ENCODE measurements at regions not wholly inside any gene's neighbourhood (a gene's known extent, or its start where the extent isn't known, plus 50 kb on each side); places are given as distances from the start of the nearest gene placed in this dataset.
"Not testable (repeated sequence)": the region's sequence is repeated elsewhere in the genome, so short reads cannot be mapped to it uniquely, and the experiment has no call there.

DNA sequence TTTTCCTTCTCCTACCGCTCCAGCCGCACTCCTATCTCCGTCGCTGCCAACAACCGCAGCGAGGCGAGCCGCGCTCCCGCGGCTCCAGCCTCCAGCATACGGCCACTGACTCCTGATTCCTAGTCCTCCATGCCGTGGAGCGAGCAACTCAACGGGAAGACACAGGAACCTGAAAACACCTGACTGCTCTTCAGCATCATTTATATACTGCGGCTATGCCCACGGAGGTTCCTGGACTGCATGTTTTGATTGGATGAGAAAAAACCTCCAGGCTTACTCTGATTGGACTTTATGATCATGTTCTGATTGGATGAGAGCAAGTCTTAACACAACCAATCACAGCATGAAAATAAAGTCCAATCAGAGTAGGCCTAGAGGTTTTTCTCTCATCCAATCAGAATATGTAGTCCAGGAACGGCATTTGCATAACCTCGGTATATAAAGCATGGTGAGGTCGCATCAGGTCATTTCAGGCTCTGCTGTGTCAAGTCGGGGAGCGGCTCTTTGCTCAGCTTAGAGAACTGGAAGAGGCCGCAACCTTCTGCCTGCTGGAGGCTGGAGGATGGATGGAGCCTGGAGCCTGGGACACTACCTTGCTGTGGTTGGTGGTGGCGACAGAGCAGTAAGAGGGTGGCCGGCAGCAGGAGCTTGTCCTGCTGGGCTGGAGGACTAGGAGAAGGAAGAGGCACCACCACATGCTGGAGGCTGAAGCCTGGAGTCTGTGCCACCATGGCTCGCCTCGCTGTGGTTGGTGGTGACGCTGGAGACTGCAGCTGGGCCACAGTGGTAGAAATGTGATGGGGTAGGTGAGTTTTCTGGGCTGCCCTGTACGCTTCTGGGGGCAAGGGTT, 204.6 kb upstream of the WSB1 start:
- H3F3A ChIP-seq (replicated peaks; ENCODE audit: insufficient read depth); H3K36me3 ChIP-seq (replicated peaks in 1 of 2; ENCODE audit: control insufficient read depth in 1 of 2, insufficient read depth in 2 of 2, low read length in 1 of 2); H3K9me3 ChIP-seq; H3K9me2 ChIP-seq; H3K4me1 ChIP-seq (ENCODE audit: control insufficient read depth in 1 of 2, insufficient read depth in 2 of 2, low read depth in 1 of 2, low read length in 1 of 2); H2AFZ ChIP-seq (ENCODE audit: low read depth); H3K27me3 ChIP-seq (ENCODE audit: insufficient read depth): not testable (repeated sequence)
- DNase-seq: peak; percentile 67
- Histone ChIP-seq H3K9ac (peak overlapping the region; percentile 88), H4K20me1 (ENCODE audit: insufficient read depth) (peaks cover 70% of the 10 kb centered on the region), H3K27ac (ENCODE audit: low read depth in 2 of 2, low read length in 1 of 2) (peak overlapping the region; percentile 79 to 84), H3K79me2 (ENCODE audit: insufficient read depth) (peaks cover 94% of the 10 kb centered on the region), H3K4me2 (peak overlapping the region; percentile 90), H3K4me3 (ENCODE audit: low read depth in 2 of 2, low read length in 1 of 2) (peak overlapping the region; percentile 53 to 97)
- 11% methylated on average over 26 of the region's 29 CpGs for WGBS (ENCODE audit: low lambda C conversion rate)
- ChIA-PET CTCF (interaction anchor here (1.0 kb wide), 1 partner anchor 23 kb away, joined by 3 read pairs; no protein-coding TSS in a partner anchor), POLR2A (interaction anchor here (0.7 to 1.8 kb wide), 8 partner anchors 11 to 244 kb away, joined by 3 to 5 read pairs (median 3); partner anchors contain the start of gene WSB1)
- TF ChIP-seq, protein P1, sequence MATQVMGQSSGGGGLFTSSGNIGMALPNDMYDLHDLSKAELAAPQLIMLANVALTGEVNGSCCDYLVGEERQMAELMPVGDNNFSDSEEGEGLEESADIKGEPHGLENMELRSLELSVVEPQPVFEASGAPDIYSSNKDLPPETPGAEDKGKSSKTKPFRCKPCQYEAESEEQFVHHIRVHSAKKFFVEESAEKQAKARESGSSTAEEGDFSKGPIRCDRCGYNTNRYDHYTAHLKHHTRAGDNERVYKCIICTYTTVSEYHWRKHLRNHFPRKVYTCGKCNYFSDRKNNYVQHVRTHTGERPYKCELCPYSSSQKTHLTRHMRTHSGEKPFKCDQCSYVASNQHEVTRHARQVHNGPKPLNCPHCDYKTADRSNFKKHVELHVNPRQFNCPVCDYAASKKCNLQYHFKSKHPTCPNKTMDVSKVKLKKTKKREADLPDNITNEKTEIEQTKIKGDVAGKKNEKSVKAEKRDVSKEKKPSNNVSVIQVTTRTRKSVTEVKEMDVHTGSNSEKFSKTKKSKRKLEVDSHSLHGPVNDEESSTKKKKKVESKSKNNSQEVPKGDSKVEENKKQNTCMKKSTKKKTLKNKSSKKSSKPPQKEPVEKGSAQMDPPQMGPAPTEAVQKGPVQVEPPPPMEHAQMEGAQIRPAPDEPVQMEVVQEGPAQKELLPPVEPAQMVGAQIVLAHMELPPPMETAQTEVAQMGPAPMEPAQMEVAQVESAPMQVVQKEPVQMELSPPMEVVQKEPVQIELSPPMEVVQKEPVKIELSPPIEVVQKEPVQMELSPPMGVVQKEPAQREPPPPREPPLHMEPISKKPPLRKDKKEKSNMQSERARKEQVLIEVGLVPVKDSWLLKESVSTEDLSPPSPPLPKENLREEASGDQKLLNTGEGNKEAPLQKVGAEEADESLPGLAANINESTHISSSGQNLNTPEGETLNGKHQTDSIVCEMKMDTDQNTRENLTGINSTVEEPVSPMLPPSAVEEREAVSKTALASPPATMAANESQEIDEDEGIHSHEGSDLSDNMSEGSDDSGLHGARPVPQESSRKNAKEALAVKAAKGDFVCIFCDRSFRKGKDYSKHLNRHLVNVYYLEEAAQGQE (IDR thresholded peaks at IDR 0.05; ENCODE audit: low read depth, low read length): peak; percentile 78
- TF ChIP-seq, protein P2, sequence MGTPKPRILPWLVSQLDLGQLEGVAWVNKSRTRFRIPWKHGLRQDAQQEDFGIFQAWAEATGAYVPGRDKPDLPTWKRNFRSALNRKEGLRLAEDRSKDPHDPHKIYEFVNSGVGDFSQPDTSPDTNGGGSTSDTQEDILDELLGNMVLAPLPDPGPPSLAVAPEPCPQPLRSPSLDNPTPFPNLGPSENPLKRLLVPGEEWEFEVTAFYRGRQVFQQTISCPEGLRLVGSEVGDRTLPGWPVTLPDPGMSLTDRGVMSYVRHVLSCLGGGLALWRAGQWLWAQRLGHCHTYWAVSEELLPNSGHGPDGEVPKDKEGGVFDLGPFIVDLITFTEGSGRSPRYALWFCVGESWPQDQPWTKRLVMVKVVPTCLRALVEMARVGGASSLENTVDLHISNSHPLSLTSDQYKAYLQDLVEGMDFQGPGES (IDR thresholded peaks at IDR 0.05; ENCODE audit: low read depth, low read length): peak; percentile 55
- TF ChIP-seq, protein P3, sequence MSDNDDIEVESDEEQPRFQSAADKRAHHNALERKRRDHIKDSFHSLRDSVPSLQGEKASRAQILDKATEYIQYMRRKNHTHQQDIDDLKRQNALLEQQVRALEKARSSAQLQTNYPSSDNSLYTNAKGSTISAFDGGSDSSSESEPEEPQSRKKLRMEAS (IDR thresholded peaks at IDR 0.05; ENCODE audit: low read depth): peak; percentile 29; the same call in 1 of the 2 replicates
- TF ChIP-seq CHD2 (IDR thresholded peaks at IDR 0.05; ENCODE audit: low read length, partially characterized antibody) (peak; percentile 26), POLR2AphosphoS5 (IDR thresholded peaks at IDR 0.05; ENCODE audit: low read depth, low read length) (peak; percentile 99), TAF1 (IDR thresholded peaks at IDR 0.05; ENCODE audit: borderline replicate concordance, low read depth, low read length) (peak; percentile 97), SIN3A (IDR thresholded peaks at IDR 0.05; ENCODE audit: borderline replicate concordance, low read depth, low read length) (peak; percentile 59; the same call in 1 of the 2 replicates), RCOR1 (IDR thresholded peaks at IDR 0.05; ENCODE audit: low read length) (peak; percentile 52; the same call in 1 of the 2 replicates)

DNA sequence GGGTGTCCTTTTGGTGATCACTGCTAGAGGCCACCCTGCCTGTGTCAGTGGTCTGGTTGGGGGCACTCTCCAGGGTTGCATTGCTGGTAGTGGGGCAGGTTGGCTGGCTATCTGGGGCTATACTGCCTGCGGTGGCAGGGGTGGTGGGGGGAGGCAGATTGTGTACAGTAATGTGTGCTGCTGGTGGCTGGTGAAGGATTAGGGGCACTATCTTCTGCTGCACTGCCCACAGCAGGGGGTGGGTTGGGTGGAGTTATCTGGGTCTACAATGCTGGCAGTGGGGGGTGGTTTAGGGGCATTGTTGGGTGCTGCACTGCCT, 204.0 kb upstream of the WSB1 start:
- H3K9me3 ChIP-seq: no peaks in the 10 kb centered on the region
- H3F3A ChIP-seq (replicated peaks; ENCODE audit: insufficient read depth): no peaks in the 10 kb centered on the region
- peaks cover 64% of the 10 kb centered on the region for H4K20me1 ChIP-seq (ENCODE audit: insufficient read depth)
- peak overlapping the region; percentile 90 for H3K4me2 ChIP-seq
- peaks cover 0 to 7% of the 10 kb centered on the region in 2 experiments for H3K36me3 ChIP-seq (replicated peaks in 1 of 2; ENCODE audit: control insufficient read depth in 1 of 2, insufficient read depth in 2 of 2, low read length in 1 of 2)
- H3K9ac ChIP-seq: peak overlapping the region; percentile 87
- peaks cover 0 to 6% of the 10 kb centered on the region in 2 experiments; a peak in 2 of 4 replicates for H3K4me1 ChIP-seq (ENCODE audit: control insufficient read depth in 1 of 2, insufficient read depth in 2 of 2, low read depth in 1 of 2, low read length in 1 of 2)
- WGBS (ENCODE audit: low lambda C conversion rate): 9% methylated on average over 1 of the region's 1 CpG
- H3K4me3 ChIP-seq (ENCODE audit: low read depth in 2 of 2, low read length in 1 of 2): peak overlapping the region; percentile 52 to 97
- no peaks in the 10 kb centered on the region for H3K9me2 ChIP-seq
- CTCF ChIA-PET: interaction anchor here (1.0 kb wide), 1 partner anchor 23 kb away, joined by 3 read pairs; no protein-coding TSS in a partner anchor
- no peak for DNase-seq
- POLR2A ChIA-PET: interaction anchor here (0.8 to 1.8 kb wide), 5 partner anchors 17 to 243 kb away, joined by 3 to 5 read pairs (median 3); partner anchors contain the start of gene WSB1
- H3K27me3 ChIP-seq (ENCODE audit: insufficient read depth): no peaks in the 10 kb centered on the region
- H2AFZ ChIP-seq (ENCODE audit: low read depth): no peak overlapping the region
- H3K27ac ChIP-seq (ENCODE audit: low read depth in 2 of 2, low read length in 1 of 2): peak overlapping the region; percentile 67 to 84
- peaks cover 94% of the 10 kb centered on the region for H3K79me2 ChIP-seq (ENCODE audit: insufficient read depth)
- TF ChIP-seq, protein P3 (IDR thresholded peaks at IDR 0.05; ENCODE audit: low read depth): no peak; the same call in 1 of the 2 replicates
- TF ChIP-seq, protein P4, sequence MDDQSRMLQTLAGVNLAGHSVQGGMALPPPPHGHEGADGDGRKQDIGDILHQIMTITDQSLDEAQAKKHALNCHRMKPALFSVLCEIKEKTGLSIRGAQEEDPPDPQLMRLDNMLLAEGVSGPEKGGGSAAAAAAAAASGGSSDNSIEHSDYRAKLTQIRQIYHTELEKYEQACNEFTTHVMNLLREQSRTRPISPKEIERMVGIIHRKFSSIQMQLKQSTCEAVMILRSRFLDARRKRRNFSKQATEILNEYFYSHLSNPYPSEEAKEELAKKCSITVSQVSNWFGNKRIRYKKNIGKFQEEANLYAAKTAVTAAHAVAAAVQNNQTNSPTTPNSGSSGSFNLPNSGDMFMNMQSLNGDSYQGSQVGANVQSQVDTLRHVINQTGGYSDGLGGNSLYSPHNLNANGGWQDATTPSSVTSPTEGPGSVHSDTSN (IDR thresholded peaks at IDR 0.05): no peak
- no peak for TF ChIP-seq FOXJ3 (CRISPR knock-in tag; IDR thresholded peaks at IDR 0.05)
- TF ChIP-seq SMC3 (IDR thresholded peaks at IDR 0.05; ENCODE audit: low read depth, low read length): no peak
- no peak for TF ChIP-seq EZH2phosphoT487 (IDR thresholded peaks at IDR 0.05; ENCODE audit: borderline replicate concordance, low read depth)
- TF ChIP-seq, protein P5, sequence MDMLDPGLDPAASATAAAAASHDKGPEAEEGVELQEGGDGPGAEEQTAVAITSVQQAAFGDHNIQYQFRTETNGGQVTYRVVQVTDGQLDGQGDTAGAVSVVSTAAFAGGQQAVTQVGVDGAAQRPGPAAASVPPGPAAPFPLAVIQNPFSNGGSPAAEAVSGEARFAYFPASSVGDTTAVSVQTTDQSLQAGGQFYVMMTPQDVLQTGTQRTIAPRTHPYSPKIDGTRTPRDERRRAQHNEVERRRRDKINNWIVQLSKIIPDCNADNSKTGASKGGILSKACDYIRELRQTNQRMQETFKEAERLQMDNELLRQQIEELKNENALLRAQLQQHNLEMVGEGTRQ (IDR thresholded peaks at IDR 0.05; ENCODE audit: borderline replicate concordance, low read depth, low read length): no peak

Data from SK-N-SH (cell line).